Endothelial cell of umbilical vein (primary cell): ENCODE measurements at regions not wholly inside any gene's neighbourhood (a gene's known extent, or its start where the extent isn't known, plus 50 kb on each side); places are given as distances from the start of the nearest gene placed in this dataset. TPM values are rescaled to one million over a fixed set of nuclear protein-coding genes. Genes with fewer than 3 reads are reported as not detected.

Source experiments
- BruUV-seq: library from RNA; stranded (reverse); fragments of 400-500 nt; replicated peaks from 2 replicates; lab custom pipeline; 2021; lab: Mats Ljungman, UMichigan
- CTCF ChIA-PET: fragments of 300-600, 350-600 bp; sonication (Branson Sonifier 250); formaldehyde crosslinking; loops from one replicate; lab custom pipeline; 2021; ENCODE audit warnings: antibody characterized with exemption, inconsistent platforms; lab: Charles Lee
- POLR2A ChIA-PET: fragments of 300-600, 350-600 bp; sonication (Branson Sonifier 250); formaldehyde crosslinking; loops from one replicate; lab custom pipeline; 2021; ENCODE audit warnings: antibody characterized with exemption, inconsistent platforms; lab: Charles Lee
- DNase-seq: peaks from one replicate; pipeline ENCODE4 v3.0.0-alpha.2; 2011; ENCODE audit warnings: low read depth, low spot score
- FAIRE-seq: peaks from 2 replicates; lab custom pipeline; 2011; peaks lifted over from hg19 to GRCh38; lab: Jason Lieb, UNC
- H2AFZ ChIP-seq: 2 replicates; pipeline ENCODE4 v1.6.0; 2012; ENCODE audit warnings: low read depth, low read length, control low read depth, inconsistent platforms
- H3K27ac ChIP-seq: 2 replicates; pipeline ENCODE4 v1.5.1; 2011; ENCODE audit warnings: low read depth, mild to moderate bottlenecking, control low read depth, low read length, moderate library complexity; ENCODE audit not compliant: insufficient read depth
- H3K27me3 ChIP-seq, 2 experiments: 2 replicates each; pipeline versions ENCODE4 v1.6.0 to v1.6.1; 2011; ENCODE audit warnings: low read length in 2 of 2, mixed read lengths in 1 of 2; ENCODE audit not compliant: control insufficient read depth in 2 of 2, insufficient read depth in 2 of 2
- H3K36me3 ChIP-seq, 2 experiments: 2 replicates in 1 of 2; 3 replicates in 1 of 2; pipeline ENCODE4 v1.5.1; 2011; ENCODE audit warnings: low read length in 2 of 2, mild to moderate bottlenecking in 1 of 2, moderate library complexity in 1 of 2; ENCODE audit not compliant: control insufficient read depth in 2 of 2, insufficient read depth in 2 of 2; ENCODE audit errors: extremely low read depth in 1 of 2
- H3K4me1 ChIP-seq: 3 replicates; pipeline ENCODE4 v1.5.1; 2011; ENCODE audit warnings: mild to moderate bottlenecking, low read length; ENCODE audit not compliant: control insufficient read depth, insufficient read depth; ENCODE audit errors: extremely low read depth
- H3K4me2 ChIP-seq: 2 replicates; pipeline ENCODE4 v1.6.1; 2011; ENCODE audit warnings: low read length, control low read depth, mixed read lengths; ENCODE audit not compliant: insufficient read depth
- H3K4me3 ChIP-seq, 3 experiments: fragments of 200-600 bp in 1 of 3; sonication (generic), shearing (Covaris generic) in 1 of 3; replicated peaks in 1 of 3; 2 replicates each; pipeline ENCODE4 v1.5.1; 2011 to 2016; ENCODE audit warnings: control low read depth in 3 of 3, low read length in 3 of 3, mild to moderate bottlenecking in 2 of 3, inconsistent platforms in 1 of 3, low read depth in 1 of 3, moderate library complexity in 1 of 3; ENCODE audit not compliant: insufficient read depth in 1 of 3
- H3K79me2 ChIP-seq: 2 replicates; pipeline ENCODE4 v1.6.0; 2012; ENCODE audit warnings: low read length, inconsistent platforms; ENCODE audit not compliant: control insufficient read depth, insufficient read depth
- H3K9ac ChIP-seq: replicated peaks from 2 replicates; pipeline ENCODE3; 2011; ENCODE audit warnings: low read length, control low read depth; ENCODE audit not compliant: insufficient read depth; ENCODE audit errors: extremely low read depth
- H3K9me1 ChIP-seq: replicated peaks from 3 replicates; pipeline ENCODE4 v1.6.0; 2011; ENCODE audit warnings: mild to moderate bottlenecking, low read length; ENCODE audit not compliant: control insufficient read depth, insufficient read depth; ENCODE audit errors: extremely low read depth
- H3K9me3 ChIP-seq: replicated peaks from 2 replicates; pipeline ENCODE4 v1.5.1; 2012; ENCODE audit warnings: low read length, inconsistent platforms; ENCODE audit not compliant: control insufficient read depth, insufficient read depth
- H4K20me1 ChIP-seq: replicated peaks from 2 replicates; pipeline ENCODE3; 2011; ENCODE audit warnings: mild to moderate bottlenecking, low read length; ENCODE audit not compliant: control insufficient read depth, insufficient read depth; ENCODE audit errors: extremely low read depth
- CTCF ChIP-seq, 2 donors: IDR thresholded peaks; 1 replicate in 1 of 2; 2 replicates in 1 of 2; pipeline ENCODE4 v1.5.1; 2011; ENCODE audit warnings: low read length in 2 of 2, mild to moderate bottlenecking in 2 of 2, moderate library complexity in 2 of 2, control low read depth in 1 of 2, inconsistent platforms in 1 of 2, low read depth in 1 of 2; ENCODE audit not compliant: insufficient read depth in 1 of 2; ENCODE audit errors: extremely low read depth in 1 of 2
- EZH2 ChIP-seq: IDR thresholded peaks from 2 replicates; pipeline ENCODE4 v1.6.1; 2012; ENCODE audit warnings: borderline replicate concordance, low read depth, mild to moderate bottlenecking, moderate library complexity, low read length, inconsistent platforms; ENCODE audit not compliant: severe bottlenecking
- FOS ChIP-seq: IDR thresholded peaks from 2 replicates; pipeline ENCODE4 v1.6.1; 2011; ENCODE audit warnings: mild to moderate bottlenecking, low read length, moderate library complexity, borderline replicate concordance; ENCODE audit not compliant: insufficient read depth
- MYC ChIP-seq: IDR thresholded peaks from one replicate; pipeline ENCODE4 v1.6.1; 2011; ENCODE audit warnings: mild to moderate bottlenecking, low read depth, low read length
- POLR2A ChIP-seq: IDR thresholded peaks from 2 replicates; pipeline ENCODE4 v1.6.1; 2012; ENCODE audit warnings: low read depth, mild to moderate bottlenecking, control low read depth, low read length
- POLR2AphosphoS5 ChIP-seq: IDR thresholded peaks from 2 replicates; pipeline ENCODE4 v1.6.1; 2012; ENCODE audit warnings: low read depth, mild to moderate bottlenecking, control low read depth, low read length, moderate library complexity; ENCODE audit not compliant: insufficient read depth
- dilution Hi-C: fragments of 300-500 bp; cut with MboI; formaldehyde crosslinking; loops from one replicate; pipeline ENCODE4 v1.15.0; 2019; ENCODE audit warnings: low sequenced_read_pairs; ENCODE audit not compliant: extremely low pct_ligation_motif_present
- intact Hi-C: fragments of 100-400 bp; cut with micrococcal nuclease; formaldehyde crosslinking; loops from one replicate; pipeline ENCODE4 v1.10.0; 2022
- small RNA-seq: library from RNA; depleted of rRNA; stranded (forward); fragments of <200 nt; gene quantifications from one replicate; pipeline ENCODE3, GENCODE V24; 2012; ENCODE audit warnings: low replicate concordance, low read depth; ENCODE audit not compliant: insufficient read depth, insufficient read length

GRCh38 chr2:37590119-37590571 is 81.3 kb downstream of the CDC42EP3 start:
- Histone ChIP-seq H3K4me3 (no peak overlapping the region), H3K27ac (no peak overlapping the region), H4K20me1 (no peaks in the 10 kb centered on the region), H3K27me3 (no peaks in the 10 kb centered on the region), H3K9me1 (no peaks in the 10 kb centered on the region), H3K9me3 (no peaks in the 10 kb centered on the region), H3K36me3 (no peaks in the 10 kb centered on the region), H3K4me1 (peaks cover 60% of the 10 kb centered on the region), H3K79me2 (no peaks in the 10 kb centered on the region), H2AFZ (peak overlapping the region; percentile 31), H3K4me2 (peak overlapping the region; percentile 1), H3K9ac (no peak overlapping the region)
- dilution Hi-C loops: no loop called here
- TF ChIP-seq FOS (no peak), MYC (no peak), POLR2A (no peak), CTCF (IDR thresholded peaks at IDR 0.05; ENCODE audit: extremely low read depth in 1 of 2, insufficient read depth in 1 of 2, low read depth in 1 of 2, low read length in 2 of 2) (no peak), EZH2 (no peak), POLR2AphosphoS5 (peak; percentile 66)
- peak; percentile 29 for DNase-seq
- ChIA-PET POLR2A (no interaction called here), CTCF (interaction anchor here (0.7 to 2.6 kb wide), 17 partner anchors 8 to 287 kb away, joined by 3 to 22 read pairs (median 4); no protein-coding TSS in a partner anchor)
- BruUV-seq: no TSS peak
- FAIRE-seq: peak; percentile 78
- intact Hi-C loops: loop anchor here (1.0 kb wide), 1 partner anchor 81 kb away; the partner anchor contains the start of gene CDC42EP3

Small RNAs in the stretch of these regions (small RNA-seq; reads per million reads assigned to genes)
- gene RNU6-1116P: not detected
